Left kidney (tissue), 1 donor: ENCODE measurements at regions not wholly inside any gene's neighbourhood (a gene's known extent, or its start where the extent isn't known, plus 50 kb on each side); places are given as distances from the start of the nearest gene placed in this dataset.

ENCODE experiments used
- DNase-seq: peaks from one replicate; pipeline ENCODE4 v3.0.0-alpha.2; 2013

- no peak for DNase-seq
Measured at GRCh38 chr11:28730889-28731288, 622.7 kb downstream of the METTL15 start.

- no peak for DNase-seq
Measured at GRCh38 chr11:28730336-28730735, 622.1 kb downstream of the METTL15 start.

GRCh38 chr11:28729339-28729738 is 621.2 kb downstream of the METTL15 start:
- no peak for DNase-seq

- no peak for DNase-seq
Measured at GRCh38 chr11:28728666-28729065, 620.5 kb downstream of the METTL15 start.

- no peak for DNase-seq
Measured at GRCh38 chr11:28727254-28727653, 619.1 kb downstream of the METTL15 start.

- DNase-seq: no peak
Measured at GRCh38 chr11:28726432-28726831, 618.2 kb downstream of the METTL15 start.

GRCh38 chr11:28715726-28716125 is 607.5 kb downstream of the METTL15 start:
- no peak for DNase-seq

GRCh38 chr11:28713850-28714249 is 605.7 kb downstream of the METTL15 start:
- no peak for DNase-seq

GRCh38 chr11:28708075-28708474 is 599.9 kb downstream of the METTL15 start:
- no peak for DNase-seq

- no peak for DNase-seq
Measured at GRCh38 chr11:28704801-28705200, 596.6 kb downstream of the METTL15 start.

- DNase-seq: no peak
Measured at GRCh38 chr11:28703371-28703770, 595.2 kb downstream of the METTL15 start.

- DNase-seq: no peak
Measured at GRCh38 chr11:28702871-28703270, 594.7 kb downstream of the METTL15 start.

GRCh38 chr11:28702450-28702790 is 594.2 kb downstream of the METTL15 start:
- no peak for DNase-seq

GRCh38 chr11:28701760-28702449 is 593.7 kb downstream of the METTL15 start:
- DNase-seq: no peak

GRCh38 chr11:28699701-28700100 is 591.5 kb downstream of the METTL15 start:
- no peak for DNase-seq

GRCh38 chr11:28697920-28698827 is 590.0 kb downstream of the METTL15 start:
- peak; percentile 56 for DNase-seq

- DNase-seq: no peak
Measured at GRCh38 chr11:28696591-28696990, 588.4 kb downstream of the METTL15 start.

- DNase-seq: no peak
Measured at GRCh38 chr11:28690746-28691145, 582.6 kb downstream of the METTL15 start.

- DNase-seq: no peak
Measured at GRCh38 chr11:28684011-28684586, 575.9 kb downstream of the METTL15 start.

GRCh38 chr11:28679795-28680468 is 571.7 kb downstream of the METTL15 start:
- no peak for DNase-seq

GRCh38 chr11:28677721-28678120 is 569.5 kb downstream of the METTL15 start:
- DNase-seq: no peak

- no peak for DNase-seq
Measured at GRCh38 chr11:28675183-28675582, 567.0 kb downstream of the METTL15 start.
